T47D (cell line): ENCODE measurements at regions not wholly inside any gene's neighbourhood (a gene's known extent, or its start where the extent isn't known, plus 50 kb on each side); places are given as distances from the start of the nearest gene placed in this dataset.
A peak's percentile ranks its signal among the peaks of the same experiment; 100 is the strongest.
"Not testable (repeated sequence)": the region's sequence is repeated elsewhere in the genome, so short reads cannot be mapped to it uniquely, and the experiment has no call there.

Experiments used
- DNase-seq, 2 experiments: peaks; one replicate each; pipeline versions ENCODE4 v3.0.0 to v3.0.0-alpha.2; 2011 to 2012; ENCODE audit warnings: low read depth in 1 of 2, low spot score in 1 of 2
- JUND ChIP-seq: IDR thresholded peaks from 2 replicates; pipeline ENCODE4 v1.6.1; 2012; ENCODE audit warnings: low read depth
- in situ Hi-C: cut with HindIII; loops from 2 replicates; pipeline ENCODE4 v1.10.0; 2016; ENCODE audit warnings: low sequenced_read_pairs, low pct_unique_long_range_greater_than_20kb

- TF ChIP-seq JUND, result no peak
- in situ Hi-C loops, result no loop called here
Measured at GRCh38 chr16:51984395-51984794, 562.5 kb downstream of the TOX3 start.

GRCh38 chr16:51982715-51983680, 563.9 kb downstream of the TOX3 start:
- no peak for TF ChIP-seq JUND
- in situ Hi-C loops, result no loop called here
- DNase-seq, result peak; percentile 30 to 75

More at GRCh38 chr16:51984395-51984794, 562.5 kb downstream of the TOX3 start:
- no peak for DNase-seq

DNA sequence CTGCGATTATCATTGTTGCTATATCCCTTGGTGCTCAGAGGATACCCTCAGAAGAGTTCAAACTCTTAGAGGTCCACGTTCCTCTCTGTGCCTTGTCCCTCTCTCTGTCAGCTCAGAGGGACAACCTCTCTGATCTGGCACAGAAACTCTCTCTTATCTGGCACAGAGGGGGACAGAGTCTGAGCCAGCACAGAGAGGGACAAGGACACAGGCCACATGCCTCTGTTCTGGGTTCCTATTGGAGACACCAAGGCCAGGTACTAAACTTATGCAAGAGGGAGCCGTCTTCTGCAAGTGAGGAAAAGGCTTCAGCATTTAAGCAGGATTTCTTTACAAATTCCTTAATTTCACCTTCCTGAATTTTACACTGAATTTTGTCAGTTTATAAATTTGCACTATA, 565.2 kb downstream of the TOX3 start:
- TF ChIP-seq JUND, result no peak
- in situ Hi-C loops, result no loop called here
- DNase-seq, result no peak

DNA sequence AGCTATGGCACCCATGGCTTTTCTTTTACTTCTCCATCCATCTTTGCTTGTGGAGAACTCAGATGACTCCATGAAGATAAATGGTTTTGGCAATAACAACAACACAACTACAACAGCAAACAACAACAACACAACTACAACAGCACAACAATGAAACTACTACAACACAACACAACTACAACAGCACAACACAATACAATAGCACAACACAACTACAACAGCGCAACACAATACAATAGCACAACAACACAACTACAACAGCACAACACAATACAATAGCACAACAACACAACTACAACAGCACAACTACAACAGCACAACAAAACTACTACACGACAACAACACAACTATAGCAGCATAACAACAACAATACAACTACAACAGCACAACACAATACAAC, 569.4 kb downstream of the TOX3 start:
- DNase-seq, in situ Hi-C loops: not testable (repeated sequence)

- DNase-seq, result no peak
- TF ChIP-seq JUND, result no peak
- in situ Hi-C loops, result no loop called here
Measured at GRCh38 chr16:51971184-51971583, 575.8 kb downstream of the TOX3 start.

GRCh38 chr16:51968749-51969148, 578.2 kb downstream of the TOX3 start:
- no peak for TF ChIP-seq JUND
- DNase-seq, result no peak
- in situ Hi-C loops, result no loop called here

GRCh38 chr16:51967646-51968045, 579.3 kb downstream of the TOX3 start:
- no peak for TF ChIP-seq JUND
- no peak for DNase-seq
- in situ Hi-C loops, result no loop called here

GRCh38 chr16:51960931-51961330, 586.0 kb downstream of the TOX3 start:
- no peak for DNase-seq
- no peak for TF ChIP-seq JUND
- in situ Hi-C loops, result no loop called here

DNA sequence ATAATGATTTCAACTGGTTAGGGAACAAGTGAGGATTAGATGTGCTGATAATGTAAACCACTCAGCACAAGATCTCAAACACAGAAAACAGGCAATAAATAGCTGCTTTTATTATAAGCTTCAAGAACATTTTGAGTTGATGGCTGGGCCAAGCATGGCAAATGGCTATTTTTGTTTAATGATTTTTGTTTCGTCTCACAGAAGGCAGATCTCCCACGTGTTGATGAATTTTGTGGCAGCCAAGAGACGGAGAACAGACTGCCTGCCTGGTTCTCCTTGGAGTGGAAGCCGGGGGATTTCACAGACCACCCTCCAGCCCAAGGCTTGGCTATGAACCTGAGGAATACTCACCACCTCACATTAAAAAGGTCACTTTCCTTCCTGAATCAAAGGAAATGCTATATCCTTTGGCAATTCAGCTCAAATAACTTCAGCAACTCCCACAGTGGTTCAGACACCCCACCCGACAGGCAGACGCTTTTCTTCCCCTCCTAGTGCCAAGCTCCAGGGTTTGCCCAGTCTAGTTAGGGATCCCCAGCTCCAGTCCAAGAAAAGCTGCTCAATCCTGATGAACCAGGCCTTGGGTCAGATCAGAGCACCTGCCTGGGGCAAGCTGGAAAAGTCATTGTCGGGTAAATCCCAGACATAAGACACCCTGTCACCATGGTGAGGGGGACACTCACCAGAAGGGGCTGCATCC, 593.5 kb downstream of the TOX3 start:
- DNase-seq, result no peak
- TF ChIP-seq JUND, result no peak
- in situ Hi-C loops, result no loop called here

- no peak for DNase-seq
- in situ Hi-C loops, result no loop called here
- no peak for TF ChIP-seq JUND
Measured at GRCh38 chr16:51952500-51952899, 594.4 kb downstream of the TOX3 start.

DNA sequence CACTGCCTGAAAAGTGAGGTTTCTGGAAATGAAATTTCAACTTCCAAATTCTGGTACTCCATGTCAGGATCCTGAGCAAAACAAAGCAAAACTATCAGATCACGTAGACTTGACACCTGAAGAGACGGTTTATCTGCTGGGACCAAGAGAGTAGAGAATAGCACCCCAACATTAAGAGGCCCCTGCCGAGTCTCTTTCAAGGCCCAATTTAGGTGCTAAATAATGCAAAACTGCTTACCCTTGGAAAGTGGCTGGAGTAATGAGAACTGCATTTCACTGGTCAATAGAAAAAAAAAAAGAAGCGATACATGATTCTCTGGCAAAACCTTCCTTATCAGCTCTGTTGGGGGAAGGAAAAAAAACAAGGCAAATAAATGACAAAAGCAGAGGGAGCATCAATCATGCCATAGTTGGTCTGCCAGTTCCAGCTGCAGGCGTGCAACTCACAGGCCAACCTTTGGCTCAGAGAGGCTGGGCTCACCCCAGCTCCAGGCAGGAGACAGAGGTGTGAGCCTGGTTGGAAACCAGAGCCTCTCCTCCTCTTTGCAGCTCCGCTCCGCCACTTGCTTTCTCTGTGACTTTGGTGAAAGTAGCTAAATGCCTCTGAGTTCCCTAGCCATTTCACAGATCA, 595.2 kb downstream of the TOX3 start:
- in situ Hi-C loops, result no loop called here
- no peak for DNase-seq
- no peak for TF ChIP-seq JUND

DNA sequence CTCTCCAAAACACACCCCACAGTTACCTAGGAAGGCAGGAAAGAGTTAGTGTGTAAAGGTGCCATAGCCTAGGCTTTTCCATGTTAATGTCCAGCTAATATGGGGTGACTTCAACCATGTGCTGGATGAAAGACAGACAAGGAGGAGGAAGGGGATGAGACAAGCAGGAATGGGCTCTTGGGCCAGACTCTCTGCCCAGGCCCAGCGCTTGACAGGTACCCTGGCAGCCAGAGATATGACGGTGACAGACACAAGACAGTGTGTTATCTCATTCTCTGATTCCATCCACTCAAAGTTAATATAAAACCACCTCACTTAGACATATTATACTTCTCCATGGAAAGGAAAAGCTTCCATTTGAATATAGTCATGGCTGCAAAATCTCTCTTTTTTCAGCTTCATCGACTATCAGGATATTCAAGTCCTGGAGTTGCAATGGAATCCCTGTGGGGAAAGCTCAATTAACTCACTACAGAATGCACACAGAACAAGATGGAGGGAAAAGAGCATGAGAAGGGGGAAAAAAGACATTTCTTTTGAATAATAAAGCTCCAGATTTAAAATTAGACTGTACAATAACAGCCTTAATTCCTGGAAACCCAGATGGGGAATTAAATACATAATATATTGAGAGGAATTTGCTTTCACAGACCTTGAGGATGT, 596.7 kb downstream of the TOX3 start:
- no peak for TF ChIP-seq JUND
- DNase-seq, result no peak
- in situ Hi-C loops, result no loop called here
